Neural progenitor cell (in vitro differentiated cells): ENCODE measurements at regions not wholly inside any gene's neighbourhood (a gene's known extent, or its start where the extent isn't known, plus 50 kb on each side); places are given as distances from the start of the nearest gene placed in this dataset.

Experiments
- EZH2phosphoT487 ChIP-seq: fragments of 200-600 bp; sonication (generic); IDR thresholded peaks from 2 replicates; pipeline ENCODE4 v1.6.1; 2017; ENCODE audit warnings: antibody characterized with exemption
- TF ChIP-seq, protein P1 (sequence below): fragments of 200-600 bp; sonication (generic); IDR thresholded peaks from 2 replicates; pipeline ENCODE4 v1.5.1; 2017; ENCODE audit warnings: antibody characterized with exemption, mild to moderate bottlenecking

DNA sequence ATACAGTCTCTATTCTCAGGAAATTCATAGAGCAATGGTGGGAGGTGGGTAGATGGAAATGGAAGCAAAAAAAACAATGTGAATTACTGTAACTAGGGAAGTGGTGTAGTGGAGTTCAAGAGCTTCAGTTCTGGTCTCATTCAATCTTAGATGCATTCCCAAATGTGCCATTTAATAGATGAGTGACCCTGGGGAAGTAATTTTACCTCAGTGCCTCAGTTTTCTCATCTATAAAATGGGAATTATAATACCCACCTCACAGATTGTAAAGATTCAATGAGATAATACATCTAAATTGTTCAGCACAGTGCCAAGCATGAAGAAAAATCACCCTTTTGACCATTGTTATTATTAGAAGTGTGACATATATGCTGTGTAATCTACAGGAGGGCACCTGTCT, 173.1 kb downstream of the SLC38A4 start:
- TF ChIP-seq, protein P1, sequence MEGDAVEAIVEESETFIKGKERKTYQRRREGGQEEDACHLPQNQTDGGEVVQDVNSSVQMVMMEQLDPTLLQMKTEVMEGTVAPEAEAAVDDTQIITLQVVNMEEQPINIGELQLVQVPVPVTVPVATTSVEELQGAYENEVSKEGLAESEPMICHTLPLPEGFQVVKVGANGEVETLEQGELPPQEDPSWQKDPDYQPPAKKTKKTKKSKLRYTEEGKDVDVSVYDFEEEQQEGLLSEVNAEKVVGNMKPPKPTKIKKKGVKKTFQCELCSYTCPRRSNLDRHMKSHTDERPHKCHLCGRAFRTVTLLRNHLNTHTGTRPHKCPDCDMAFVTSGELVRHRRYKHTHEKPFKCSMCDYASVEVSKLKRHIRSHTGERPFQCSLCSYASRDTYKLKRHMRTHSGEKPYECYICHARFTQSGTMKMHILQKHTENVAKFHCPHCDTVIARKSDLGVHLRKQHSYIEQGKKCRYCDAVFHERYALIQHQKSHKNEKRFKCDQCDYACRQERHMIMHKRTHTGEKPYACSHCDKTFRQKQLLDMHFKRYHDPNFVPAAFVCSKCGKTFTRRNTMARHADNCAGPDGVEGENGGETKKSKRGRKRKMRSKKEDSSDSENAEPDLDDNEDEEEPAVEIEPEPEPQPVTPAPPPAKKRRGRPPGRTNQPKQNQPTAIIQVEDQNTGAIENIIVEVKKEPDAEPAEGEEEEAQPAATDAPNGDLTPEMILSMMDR = no peak
- no peak for TF ChIP-seq EZH2phosphoT487
